Liver (tissue), 8 donors: ENCODE measurements at regions not wholly inside any gene's neighbourhood (a gene's known extent, or its start where the extent isn't known, plus 50 kb on each side); places are given as distances from the start of the nearest gene placed in this dataset.
A peak's percentile ranks its signal among the peaks of the same experiment; 100 is the strongest.

Experiments
- DNase-seq: peaks from one replicate; pipeline ENCODE4 v3.0.0-alpha.2; 2017; ENCODE audit warnings: low spot score
- H3K27ac ChIP-seq, 2 donors: one replicate each; pipeline ENCODE4 v1.7.0; 2013; ENCODE audit warnings: inconsistent platforms in 2 of 2, low read length in 2 of 2, control low read depth in 1 of 2, low read depth in 1 of 2, mild to moderate bottlenecking in 1 of 2
- H3K27me3 ChIP-seq, 4 donors: one replicate each; pipeline versions ENCODE4 v1.6.1 to v1.7.0; 2013; ENCODE audit warnings: low read length in 3 of 4, inconsistent platforms in 1 of 4, mild to moderate bottlenecking in 1 of 4, moderate library complexity in 1 of 4; ENCODE audit not compliant: control insufficient read depth in 4 of 4, insufficient read depth in 4 of 4
- H3K36me3 ChIP-seq, 4 donors: one replicate each; pipeline versions ENCODE4 v1.6.1 to v1.7.0; 2013; ENCODE audit warnings: low read length in 3 of 4, mild to moderate bottlenecking in 3 of 4, low read depth in 1 of 4, moderate library complexity in 1 of 4; ENCODE audit not compliant: control insufficient read depth in 4 of 4, insufficient read depth in 3 of 4
- H3K4me1 ChIP-seq, 4 donors: one replicate each; pipeline versions ENCODE4 v1.6.1 to v1.7.0; 2013; ENCODE audit warnings: low read length in 3 of 4, mild to moderate bottlenecking in 3 of 4, moderate library complexity in 1 of 4; ENCODE audit not compliant: control insufficient read depth in 4 of 4, insufficient read depth in 4 of 4
- H3K4me3 ChIP-seq, 3 donors: one replicate each; pipeline versions ENCODE4 v1.6.1 to v1.7.0; 2013; ENCODE audit warnings: low read length in 3 of 3, control low read depth in 1 of 3, low read depth in 1 of 3, mild to moderate bottlenecking in 1 of 3
- H3K9ac ChIP-seq, 2 donors: one replicate each; pipeline ENCODE4 v1.7.0; 2013; ENCODE audit warnings: low read length in 2 of 2, mild to moderate bottlenecking in 2 of 2, moderate library complexity in 2 of 2, control low read depth in 1 of 2, low read depth in 1 of 2
- H3K9me3 ChIP-seq, 4 donors: one replicate each; pipeline versions ENCODE4 v1.6.1 to v1.7.0; 2013; ENCODE audit warnings: low read length in 3 of 4; ENCODE audit not compliant: control insufficient read depth in 4 of 4
- EGR1 ChIP-seq, 2 donors: IDR thresholded peaks; 2 replicates each; pipeline ENCODE4 v1.6.1; 2016 to 2018; ENCODE audit warnings: antibody characterized with exemption in 2 of 2, low read depth in 2 of 2
- FOXA1 ChIP-seq: IDR thresholded peaks from 2 replicates; pipeline ENCODE4 v1.6.1; 2016; ENCODE audit warnings: antibody characterized with exemption
- FOXA2 ChIP-seq: IDR thresholded peaks from 2 replicates; pipeline ENCODE4 v1.6.1; 2016; ENCODE audit warnings: antibody characterized with exemption
- GABPA ChIP-seq, 2 donors: IDR thresholded peaks in 1 of 2; conservative IDR thresholded peaks in 1 of 2; 2 replicates each; pipeline ENCODE4 v1.6.1; 2016; ENCODE audit warnings: antibody characterized with exemption in 2 of 2, mild to moderate bottlenecking in 1 of 2, moderate library complexity in 1 of 2
- HNF4A ChIP-seq, 2 donors: conservative IDR thresholded peaks; 2 replicates each; pipeline ENCODE4 v1.6.1; 2016; ENCODE audit warnings: antibody characterized with exemption in 2 of 2, mild to moderate bottlenecking in 2 of 2
- HNF4G ChIP-seq: IDR thresholded peaks from 2 replicates; pipeline ENCODE4 v1.6.1; 2016; ENCODE audit warnings: antibody characterized with exemption
- JUND ChIP-seq, 2 donors: IDR thresholded peaks; 2 replicates each; pipeline ENCODE4 v1.6.1; 2016; ENCODE audit warnings: antibody characterized with exemption in 2 of 2
- NR2F2 ChIP-seq: IDR thresholded peaks from 2 replicates; pipeline ENCODE4 v1.6.1; 2016; ENCODE audit warnings: antibody characterized with exemption
- RAD21 ChIP-seq, 2 donors: IDR thresholded peaks; 2 replicates each; pipeline ENCODE4 v1.6.1; 2016; ENCODE audit warnings: antibody characterized with exemption in 2 of 2, mild to moderate bottlenecking in 2 of 2
- RXRA ChIP-seq, 2 donors: IDR thresholded peaks; 2 replicates each; pipeline ENCODE4 v1.6.1; 2017 to 2018; ENCODE audit warnings: antibody characterized with exemption in 2 of 2, mild to moderate bottlenecking in 1 of 2
- SP1 ChIP-seq: IDR thresholded peaks from 2 replicates; pipeline ENCODE4 v1.6.1; 2018; ENCODE audit warnings: antibody characterized with exemption, mild to moderate bottlenecking
- TAF1 ChIP-seq: conservative IDR thresholded peaks from 2 replicates; pipeline ENCODE4 v1.6.1; 2016; ENCODE audit warnings: antibody characterized with exemption, mild to moderate bottlenecking
- YY1 ChIP-seq: IDR thresholded peaks from 2 replicates; pipeline ENCODE4 v1.6.1; 2016; ENCODE audit warnings: antibody characterized with exemption, mild to moderate bottlenecking
- WGBS: extraction: QIAGEN DNeasy Blood & Tissue Kit; methylation state at CpG from one replicate; pipeline ENCODE4 v1.1.7; 2013; 5-methylcytosine and 5-hydroxymethylcytosine counted together
- TF ChIP-seq, protein P1 (sequence below): fragments of 150-350 bp; IDR thresholded peaks from 2 replicates; pipeline ENCODE4 v1.5.1; 2017; ENCODE audit warnings: improper control_type of control experiment, low read depth, low read length; ENCODE audit not compliant: missing input control
- TF ChIP-seq, protein P2 (sequence below): IDR thresholded peaks from 2 replicates; pipeline ENCODE4 v1.6.1; 2016; ENCODE audit warnings: antibody characterized with exemption
- TF ChIP-seq, protein P3 (sequence below): IDR thresholded peaks from 2 replicates; pipeline ENCODE4 v1.6.1; 2016; ENCODE audit warnings: antibody characterized with exemption
- TF ChIP-seq, protein P4 (sequence below): IDR thresholded peaks from 2 replicates; pipeline ENCODE4 v1.6.1; 2016; ENCODE audit warnings: antibody characterized with exemption, mild to moderate bottlenecking
- TF ChIP-seq, protein P5 (sequence below): IDR thresholded peaks from 2 replicates; pipeline ENCODE4 v1.6.1; 2016; ENCODE audit warnings: antibody characterized with exemption
- donor health status: healthy.
- donor health status: healthy.
- donor health status: healthy.
- donor health status: healthy.
- donor health status: healthy.

DNA sequence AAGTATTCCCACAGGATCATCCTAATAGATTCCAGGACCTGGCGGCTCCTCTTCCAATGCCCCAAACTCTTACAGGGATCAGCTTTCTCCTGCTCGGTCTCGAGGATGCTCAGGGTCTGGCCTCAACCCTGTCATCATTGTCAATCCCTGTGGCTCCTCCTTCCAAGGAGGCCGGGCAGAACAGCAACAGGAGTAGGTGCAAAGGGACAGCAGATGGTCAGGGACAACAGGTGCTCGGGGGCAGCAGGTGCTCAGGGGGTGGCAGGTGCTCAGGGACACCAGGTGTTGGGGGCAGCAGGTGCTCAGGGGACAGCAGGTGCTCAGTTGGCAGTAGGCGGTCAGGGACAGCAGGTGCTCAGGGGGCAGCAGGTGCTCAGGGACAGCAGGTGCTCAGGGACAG lies 84.8 kb downstream of the TTLL2 start:
- Histone ChIP-seq H3K27ac (no peak overlapping the region), H3K9me3 (no peaks in the 10 kb centered on the region), H3K27me3 (no peaks in the 10 kb centered on the region), H3K4me3 (no peak overlapping the region), H3K4me1 (no peaks in the 10 kb centered on the region), H3K36me3 (no peaks in the 10 kb centered on the region), H3K9ac (no peak overlapping the region)
- TF ChIP-seq FOXA2, result no peak
- no peak for TF ChIP-seq EGR1 (IDR thresholded peaks at IDR 0.05; ENCODE audit: low read depth in 2 of 2)
- no peak for TF ChIP-seq HNF4G
- TF ChIP-seq RAD21 (IDR thresholded peaks at IDR 0.05), result no peak
- TF ChIP-seq, protein P1, sequence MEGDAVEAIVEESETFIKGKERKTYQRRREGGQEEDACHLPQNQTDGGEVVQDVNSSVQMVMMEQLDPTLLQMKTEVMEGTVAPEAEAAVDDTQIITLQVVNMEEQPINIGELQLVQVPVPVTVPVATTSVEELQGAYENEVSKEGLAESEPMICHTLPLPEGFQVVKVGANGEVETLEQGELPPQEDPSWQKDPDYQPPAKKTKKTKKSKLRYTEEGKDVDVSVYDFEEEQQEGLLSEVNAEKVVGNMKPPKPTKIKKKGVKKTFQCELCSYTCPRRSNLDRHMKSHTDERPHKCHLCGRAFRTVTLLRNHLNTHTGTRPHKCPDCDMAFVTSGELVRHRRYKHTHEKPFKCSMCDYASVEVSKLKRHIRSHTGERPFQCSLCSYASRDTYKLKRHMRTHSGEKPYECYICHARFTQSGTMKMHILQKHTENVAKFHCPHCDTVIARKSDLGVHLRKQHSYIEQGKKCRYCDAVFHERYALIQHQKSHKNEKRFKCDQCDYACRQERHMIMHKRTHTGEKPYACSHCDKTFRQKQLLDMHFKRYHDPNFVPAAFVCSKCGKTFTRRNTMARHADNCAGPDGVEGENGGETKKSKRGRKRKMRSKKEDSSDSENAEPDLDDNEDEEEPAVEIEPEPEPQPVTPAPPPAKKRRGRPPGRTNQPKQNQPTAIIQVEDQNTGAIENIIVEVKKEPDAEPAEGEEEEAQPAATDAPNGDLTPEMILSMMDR, result no peak
- TF ChIP-seq SP1, result no peak
- TF ChIP-seq, protein P2, sequence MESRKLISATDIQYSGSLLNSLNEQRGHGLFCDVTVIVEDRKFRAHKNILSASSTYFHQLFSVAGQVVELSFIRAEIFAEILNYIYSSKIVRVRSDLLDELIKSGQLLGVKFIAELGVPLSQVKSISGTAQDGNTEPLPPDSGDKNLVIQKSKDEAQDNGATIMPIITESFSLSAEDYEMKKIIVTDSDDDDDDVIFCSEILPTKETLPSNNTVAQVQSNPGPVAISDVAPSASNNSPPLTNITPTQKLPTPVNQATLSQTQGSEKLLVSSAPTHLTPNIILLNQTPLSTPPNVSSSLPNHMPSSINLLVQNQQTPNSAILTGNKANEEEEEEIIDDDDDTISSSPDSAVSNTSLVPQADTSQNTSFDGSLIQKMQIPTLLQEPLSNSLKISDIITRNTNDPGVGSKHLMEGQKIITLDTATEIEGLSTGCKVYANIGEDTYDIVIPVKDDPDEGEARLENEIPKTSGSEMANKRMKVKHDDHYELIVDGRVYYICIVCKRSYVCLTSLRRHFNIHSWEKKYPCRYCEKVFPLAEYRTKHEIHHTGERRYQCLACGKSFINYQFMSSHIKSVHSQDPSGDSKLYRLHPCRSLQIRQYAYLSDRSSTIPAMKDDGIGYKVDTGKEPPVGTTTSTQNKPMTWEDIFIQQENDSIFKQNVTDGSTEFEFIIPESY, result no peak
- no peak for TF ChIP-seq NR2F2
- TF ChIP-seq HNF4A (conservative IDR thresholded peaks at IDR 0.05), result no peak
- TF ChIP-seq, protein P3, sequence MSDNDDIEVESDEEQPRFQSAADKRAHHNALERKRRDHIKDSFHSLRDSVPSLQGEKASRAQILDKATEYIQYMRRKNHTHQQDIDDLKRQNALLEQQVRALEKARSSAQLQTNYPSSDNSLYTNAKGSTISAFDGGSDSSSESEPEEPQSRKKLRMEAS, result no peak
- TF ChIP-seq TAF1, result no peak
- no peak for TF ChIP-seq RXRA (IDR thresholded peaks at IDR 0.05)
- 77% methylated on average over 6 of the region's 6 CpGs for WGBS
- peak; percentile 26 for DNase-seq

DNA sequence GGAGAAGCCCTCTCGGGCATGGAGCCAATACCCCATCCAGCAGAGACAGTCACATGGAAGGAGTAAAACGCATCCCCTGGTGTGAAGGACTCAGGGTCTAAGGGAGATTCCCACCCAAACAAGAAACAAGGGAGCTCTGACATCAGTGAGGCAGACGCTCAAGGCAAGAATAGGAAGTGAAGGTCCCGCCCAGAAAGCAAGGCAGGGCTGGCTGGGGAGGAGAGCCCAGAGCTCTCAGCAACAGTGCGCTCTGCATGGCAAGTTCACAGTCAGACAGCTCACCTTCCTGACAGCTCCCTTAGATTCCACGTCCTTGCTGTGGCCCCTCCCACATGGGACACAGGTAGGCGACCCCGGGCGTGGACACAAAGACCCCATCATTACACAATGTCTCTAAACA lies 85.6 kb downstream of the TTLL2 start:
- H3K27me3 ChIP-seq, result no peaks in the 10 kb centered on the region
- no peaks in the 10 kb centered on the region for H3K4me1 ChIP-seq
- TF ChIP-seq EGR1 (IDR thresholded peaks at IDR 0.05; ENCODE audit: low read depth in 2 of 2), result no peak
- TF ChIP-seq, protein P2, result no peak
- no peak for TF ChIP-seq NR2F2
- no peak for TF ChIP-seq YY1
- no peak for TF ChIP-seq RXRA (IDR thresholded peaks at IDR 0.05)
- no peak for TF ChIP-seq JUND (IDR thresholded peaks at IDR 0.05)
- no peak for TF ChIP-seq FOXA1
- TF ChIP-seq, protein P4, sequence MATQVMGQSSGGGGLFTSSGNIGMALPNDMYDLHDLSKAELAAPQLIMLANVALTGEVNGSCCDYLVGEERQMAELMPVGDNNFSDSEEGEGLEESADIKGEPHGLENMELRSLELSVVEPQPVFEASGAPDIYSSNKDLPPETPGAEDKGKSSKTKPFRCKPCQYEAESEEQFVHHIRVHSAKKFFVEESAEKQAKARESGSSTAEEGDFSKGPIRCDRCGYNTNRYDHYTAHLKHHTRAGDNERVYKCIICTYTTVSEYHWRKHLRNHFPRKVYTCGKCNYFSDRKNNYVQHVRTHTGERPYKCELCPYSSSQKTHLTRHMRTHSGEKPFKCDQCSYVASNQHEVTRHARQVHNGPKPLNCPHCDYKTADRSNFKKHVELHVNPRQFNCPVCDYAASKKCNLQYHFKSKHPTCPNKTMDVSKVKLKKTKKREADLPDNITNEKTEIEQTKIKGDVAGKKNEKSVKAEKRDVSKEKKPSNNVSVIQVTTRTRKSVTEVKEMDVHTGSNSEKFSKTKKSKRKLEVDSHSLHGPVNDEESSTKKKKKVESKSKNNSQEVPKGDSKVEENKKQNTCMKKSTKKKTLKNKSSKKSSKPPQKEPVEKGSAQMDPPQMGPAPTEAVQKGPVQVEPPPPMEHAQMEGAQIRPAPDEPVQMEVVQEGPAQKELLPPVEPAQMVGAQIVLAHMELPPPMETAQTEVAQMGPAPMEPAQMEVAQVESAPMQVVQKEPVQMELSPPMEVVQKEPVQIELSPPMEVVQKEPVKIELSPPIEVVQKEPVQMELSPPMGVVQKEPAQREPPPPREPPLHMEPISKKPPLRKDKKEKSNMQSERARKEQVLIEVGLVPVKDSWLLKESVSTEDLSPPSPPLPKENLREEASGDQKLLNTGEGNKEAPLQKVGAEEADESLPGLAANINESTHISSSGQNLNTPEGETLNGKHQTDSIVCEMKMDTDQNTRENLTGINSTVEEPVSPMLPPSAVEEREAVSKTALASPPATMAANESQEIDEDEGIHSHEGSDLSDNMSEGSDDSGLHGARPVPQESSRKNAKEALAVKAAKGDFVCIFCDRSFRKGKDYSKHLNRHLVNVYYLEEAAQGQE, result no peak
- TF ChIP-seq GABPA (IDR thresholded peaks at IDR 0.05 in 1 of 2, conservative IDR thresholded peaks at IDR 0.05 in 1 of 2), result no peak
- no peak for TF ChIP-seq HNF4A (conservative IDR thresholded peaks at IDR 0.05)
- TF ChIP-seq RAD21 (IDR thresholded peaks at IDR 0.05), result no peak
- TF ChIP-seq, protein P1, result no peak
- TF ChIP-seq, protein P5, sequence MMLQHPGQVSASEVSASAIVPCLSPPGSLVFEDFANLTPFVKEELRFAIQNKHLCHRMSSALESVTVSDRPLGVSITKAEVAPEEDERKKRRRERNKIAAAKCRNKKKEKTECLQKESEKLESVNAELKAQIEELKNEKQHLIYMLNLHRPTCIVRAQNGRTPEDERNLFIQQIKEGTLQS, result no peak
- no peak for TF ChIP-seq SP1
- TF ChIP-seq, protein P3, result no peak
- no peak for TF ChIP-seq HNF4G
- no peak for TF ChIP-seq FOXA2
- no peak for TF ChIP-seq TAF1
- H3K27ac ChIP-seq, result no peak overlapping the region
- H3K4me3 ChIP-seq, result no peak overlapping the region
- peak; percentile 14 for DNase-seq
- no peaks in the 10 kb centered on the region for H3K36me3 ChIP-seq
- 85% methylated on average over 9 of the region's 9 CpGs for WGBS
- no peak overlapping the region for H3K9ac ChIP-seq
- no peaks in the 10 kb centered on the region for H3K9me3 ChIP-seq
